ENCODE measurements at regions not wholly inside any gene's neighbourhood (a gene's known extent, or its start where the extent isn't known, plus 50 kb on each side); places are given as distances from the start of the nearest gene placed in this dataset.

DNA sequence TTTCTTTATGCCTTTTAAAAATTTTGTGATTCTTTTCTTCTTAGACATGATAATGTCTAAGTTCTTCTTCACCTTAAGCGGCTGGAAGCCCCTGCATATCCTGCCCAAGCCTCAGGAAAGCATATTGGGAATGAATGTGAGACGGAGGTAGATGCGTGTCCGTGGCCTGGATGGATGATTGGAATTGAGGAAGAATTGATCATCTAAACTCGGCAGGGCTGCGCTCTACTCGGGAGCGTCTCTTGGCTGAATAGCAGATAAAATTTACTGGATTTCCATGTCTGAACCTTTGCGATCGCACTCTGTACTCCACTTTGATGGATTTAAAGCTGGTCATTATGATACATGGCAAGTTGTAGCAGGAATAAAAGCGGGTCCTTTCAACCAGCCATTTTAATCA is 406.7 kb upstream of the ONECUT1 start:
- TF ChIP-seq EZH2phosphoT487 (IDR thresholded peaks at IDR 0.05; ENCODE audit: insufficient read depth, low read depth) (no peak), EZH2 (IDR thresholded peaks at IDR 0.05; ENCODE audit: insufficient read depth, poor library complexity, severe bottlenecking) (no peak)
